ENCODE measurements at regions not wholly inside any gene's neighbourhood (a gene's known extent, or its start where the extent isn't known, plus 50 kb on each side); places are given as distances from the start of the nearest gene placed in this dataset.

DNA sequence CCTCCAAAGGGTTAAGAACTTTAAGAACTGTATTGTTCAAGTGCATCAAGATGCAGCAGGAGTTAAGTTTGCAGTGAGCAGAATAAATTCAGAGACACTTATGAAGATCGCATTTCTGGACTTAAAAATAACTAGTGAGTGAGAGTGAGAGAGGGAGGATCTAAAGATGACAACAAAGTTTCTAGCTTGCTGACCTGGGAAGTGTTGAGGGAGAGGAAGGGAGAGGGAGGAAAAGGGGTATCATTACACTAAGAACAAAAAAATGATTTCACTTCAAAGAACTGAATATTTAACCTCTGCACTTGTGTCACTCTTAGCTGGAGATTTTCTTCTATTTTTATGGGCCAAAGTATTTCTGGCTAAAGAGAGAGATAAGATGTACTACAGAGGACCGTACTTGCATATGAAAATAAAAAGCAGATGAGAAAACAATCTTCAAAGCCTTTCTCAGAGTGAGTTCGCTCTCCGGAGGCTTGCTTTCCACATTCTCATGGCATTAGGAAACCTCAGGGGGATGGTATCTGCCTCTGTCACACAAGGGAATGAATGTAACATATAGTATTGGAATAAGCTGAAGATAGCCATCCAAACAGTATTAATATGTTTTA, 91.4 kb upstream of the TJP1 start:
- no peak for DNase-seq

DNA sequence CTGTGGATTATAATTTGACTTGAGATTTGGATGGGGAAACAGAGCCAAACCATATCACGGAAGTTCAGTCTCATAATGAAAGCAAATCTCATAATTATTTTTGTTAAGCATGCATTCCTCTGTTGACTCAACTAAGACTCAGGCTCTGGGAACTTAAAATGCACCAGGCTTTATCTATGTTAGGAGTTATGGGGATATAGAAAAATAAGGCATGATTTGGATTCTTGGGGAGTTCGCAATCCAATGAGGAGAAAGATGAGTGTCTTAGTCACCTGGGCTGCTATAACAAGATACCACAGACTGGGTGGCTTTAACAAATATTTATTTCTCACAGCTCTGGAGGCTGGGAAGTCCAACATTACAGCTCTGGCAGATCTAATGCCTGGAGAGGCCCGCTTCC, 89.4 kb upstream of the TJP1 start:
- DNase-seq, result no peak

DNA sequence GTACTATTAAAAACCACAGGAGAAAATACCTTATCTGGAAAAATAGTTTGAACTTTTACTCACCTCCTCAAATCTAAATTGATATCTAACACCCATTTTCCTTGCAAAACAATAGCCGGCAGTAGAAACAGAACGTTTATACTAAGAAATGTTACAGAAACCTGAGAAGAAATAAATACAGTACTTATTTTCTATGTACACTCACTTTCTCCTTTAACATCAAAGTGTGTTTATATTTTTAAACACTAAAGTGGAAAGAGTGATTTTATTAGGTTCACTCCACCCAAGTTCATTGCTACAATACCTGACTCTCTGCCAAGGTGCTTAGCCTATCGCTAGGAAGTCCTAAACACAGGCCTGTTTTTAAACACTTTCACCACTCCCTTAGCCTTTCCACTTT, 87.8 kb upstream of the TJP1 start:
- no peak for DNase-seq

DNA sequence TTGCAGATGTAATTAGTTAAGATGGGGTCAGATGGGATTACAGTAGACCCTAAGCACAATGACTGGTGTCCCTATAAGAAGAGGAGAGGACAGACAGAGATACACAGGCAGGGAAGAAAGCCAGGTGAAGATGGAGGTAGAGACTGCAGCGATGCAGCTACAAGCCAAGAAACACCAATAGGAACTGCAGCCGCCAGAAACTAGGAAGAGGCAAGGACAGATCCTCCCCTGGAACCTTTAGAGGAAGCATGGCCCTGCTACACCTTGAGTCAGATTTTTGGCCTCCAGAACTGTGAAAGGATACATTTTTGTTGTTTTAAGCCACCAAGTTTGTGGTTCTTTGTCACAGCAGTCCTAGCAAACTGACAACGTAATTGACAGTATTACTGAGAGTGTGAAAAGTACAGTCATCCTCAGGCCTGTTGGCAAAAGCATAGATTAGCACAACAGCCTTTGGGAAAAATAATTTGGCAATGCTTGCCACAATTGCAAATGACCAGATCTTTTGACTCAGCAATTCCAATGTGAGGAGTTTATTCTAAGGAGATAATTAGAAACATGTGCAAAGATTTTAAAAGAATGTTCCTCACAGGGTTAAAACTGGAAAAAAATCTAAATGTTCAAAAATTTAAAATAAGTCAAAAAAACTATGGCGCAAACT, 82.6 kb upstream of the TJP1 start:
- DNase-seq, result no peak

DNA sequence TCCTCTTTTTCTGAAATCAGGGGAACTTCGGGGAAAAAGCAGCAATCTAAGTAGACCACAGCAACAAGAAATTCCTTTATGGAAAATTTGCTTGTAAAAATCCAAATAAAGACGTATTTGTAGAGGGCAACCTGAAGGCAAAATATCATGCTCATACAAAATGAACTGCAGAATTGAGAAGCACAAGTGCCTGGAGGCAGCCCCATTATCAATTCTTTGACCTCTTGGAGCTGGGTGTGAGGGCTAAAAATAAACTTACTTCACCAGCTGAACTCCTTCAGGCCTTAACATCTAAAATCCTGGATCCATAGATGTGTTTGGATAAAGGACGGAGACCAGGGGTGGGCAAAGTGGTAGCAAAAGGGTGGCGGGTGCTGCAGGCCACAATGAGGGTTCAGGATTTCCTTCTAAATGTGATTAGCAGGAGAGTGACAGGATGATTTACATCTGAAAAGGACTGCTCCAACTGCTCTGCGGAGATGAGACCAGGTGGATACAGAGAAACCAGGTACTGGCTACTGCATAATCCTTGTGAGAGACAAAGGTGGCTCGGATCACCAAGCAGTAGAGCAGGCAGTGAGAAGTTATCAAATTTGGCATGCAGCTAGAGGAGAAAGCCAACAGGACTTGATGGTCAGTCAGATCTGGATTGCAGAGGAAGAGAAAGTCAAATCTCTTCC, 81.7 kb upstream of the TJP1 start:
- no peak for DNase-seq

DNA sequence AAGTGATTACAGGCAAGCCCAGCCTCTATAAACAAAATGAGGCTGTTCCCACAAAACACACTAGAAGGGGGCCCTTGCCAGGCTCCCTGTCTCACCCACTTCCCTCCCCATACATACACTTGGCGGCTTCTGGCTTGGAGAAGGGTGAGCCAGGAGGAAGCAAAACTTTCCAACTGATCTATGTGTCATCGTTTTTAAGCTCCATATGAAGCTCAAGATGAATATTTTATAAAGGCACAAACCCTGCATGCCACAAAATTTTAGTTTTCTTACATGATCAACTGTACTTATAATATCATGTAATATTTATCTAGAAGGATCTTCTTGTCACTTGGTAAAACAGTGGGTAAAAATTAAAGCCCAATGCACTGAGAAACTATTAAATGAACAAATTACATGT, 80.8 kb upstream of the TJP1 start:
- no peak for DNase-seq

DNA sequence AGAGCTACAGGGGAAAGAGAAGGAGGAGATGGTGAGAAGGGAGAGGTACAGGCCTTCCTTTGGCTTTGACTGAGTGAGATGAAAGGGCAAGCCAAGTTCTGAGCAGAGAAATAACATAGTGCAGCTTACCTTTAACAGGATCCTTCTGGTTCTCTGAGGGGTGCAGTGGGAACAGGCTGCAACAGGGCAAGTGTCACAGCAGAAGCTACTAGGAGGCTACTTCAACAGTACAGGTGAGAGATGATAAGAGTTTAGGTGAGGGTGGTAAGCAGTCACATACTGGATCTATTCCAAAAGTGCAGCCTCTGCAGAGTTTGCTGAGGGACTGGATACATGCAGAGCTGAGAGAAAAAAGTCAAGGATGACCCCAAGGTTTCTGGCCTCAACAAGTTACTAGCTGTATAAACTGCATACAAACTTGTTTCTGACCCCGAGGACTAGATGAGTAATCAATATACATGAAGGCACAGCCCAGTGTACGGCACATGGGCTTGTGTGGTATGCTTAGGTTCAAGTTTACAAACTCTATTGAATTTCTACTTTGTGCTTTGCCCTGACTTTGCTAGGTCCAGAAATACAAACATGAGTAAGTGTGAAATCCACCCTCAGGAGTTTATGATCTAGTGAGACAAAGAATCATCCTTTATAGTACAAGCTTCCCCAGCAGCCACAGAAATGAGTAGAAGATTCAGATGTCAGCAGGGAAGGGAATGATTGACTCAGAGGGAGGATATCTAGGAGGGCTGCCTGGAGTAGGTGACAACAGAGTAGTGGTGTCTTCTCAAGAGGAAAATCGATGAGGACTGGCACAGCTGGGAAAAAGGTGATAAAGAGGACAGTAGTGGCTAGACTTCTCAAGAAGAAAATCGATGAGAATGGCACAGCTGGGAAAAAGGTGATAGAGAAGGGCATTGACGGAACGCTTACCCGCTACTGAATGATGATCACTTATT, 78.2 kb upstream of the TJP1 start:
- DNase-seq, result no peak

DNA sequence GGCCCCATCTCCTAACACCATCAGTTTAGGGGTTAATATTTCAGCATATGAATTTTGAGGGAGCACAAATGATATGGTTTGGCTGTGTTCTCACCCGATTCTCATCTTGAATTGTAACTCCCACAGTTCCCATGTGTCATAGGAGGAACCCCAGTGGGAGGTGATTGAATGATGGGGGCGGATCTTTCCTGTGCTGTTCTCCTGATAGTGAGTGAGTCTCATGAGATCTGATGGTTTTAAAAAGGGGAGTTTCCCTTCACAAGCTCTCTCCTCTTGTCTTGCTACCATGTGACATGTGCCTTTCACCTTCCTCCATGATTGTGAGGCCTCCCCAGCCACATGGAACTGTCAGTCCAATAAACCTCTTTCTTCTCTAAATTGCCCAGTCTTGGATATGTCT, 73.8 kb upstream of the TJP1 start:
- no peak for DNase-seq

DNA sequence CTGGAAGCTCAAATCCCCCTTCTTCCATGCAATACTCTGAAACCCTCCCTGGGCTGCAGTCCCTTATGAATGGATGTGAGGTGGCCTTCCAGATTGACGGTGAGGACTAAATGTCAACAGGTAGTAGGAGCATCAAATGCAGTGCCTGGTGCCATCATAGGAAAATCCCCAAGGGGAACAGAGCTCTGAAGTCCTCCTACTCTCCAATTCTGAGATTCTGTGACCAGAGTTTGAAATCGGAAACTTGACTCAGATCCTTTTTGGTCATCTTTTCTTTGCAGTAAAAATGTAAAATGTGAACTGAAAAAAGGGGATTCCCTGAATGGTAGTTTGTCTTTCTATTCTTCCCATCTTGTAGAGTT, 68.8 kb upstream of the TJP1 start:
- no peak for DNase-seq

DNA sequence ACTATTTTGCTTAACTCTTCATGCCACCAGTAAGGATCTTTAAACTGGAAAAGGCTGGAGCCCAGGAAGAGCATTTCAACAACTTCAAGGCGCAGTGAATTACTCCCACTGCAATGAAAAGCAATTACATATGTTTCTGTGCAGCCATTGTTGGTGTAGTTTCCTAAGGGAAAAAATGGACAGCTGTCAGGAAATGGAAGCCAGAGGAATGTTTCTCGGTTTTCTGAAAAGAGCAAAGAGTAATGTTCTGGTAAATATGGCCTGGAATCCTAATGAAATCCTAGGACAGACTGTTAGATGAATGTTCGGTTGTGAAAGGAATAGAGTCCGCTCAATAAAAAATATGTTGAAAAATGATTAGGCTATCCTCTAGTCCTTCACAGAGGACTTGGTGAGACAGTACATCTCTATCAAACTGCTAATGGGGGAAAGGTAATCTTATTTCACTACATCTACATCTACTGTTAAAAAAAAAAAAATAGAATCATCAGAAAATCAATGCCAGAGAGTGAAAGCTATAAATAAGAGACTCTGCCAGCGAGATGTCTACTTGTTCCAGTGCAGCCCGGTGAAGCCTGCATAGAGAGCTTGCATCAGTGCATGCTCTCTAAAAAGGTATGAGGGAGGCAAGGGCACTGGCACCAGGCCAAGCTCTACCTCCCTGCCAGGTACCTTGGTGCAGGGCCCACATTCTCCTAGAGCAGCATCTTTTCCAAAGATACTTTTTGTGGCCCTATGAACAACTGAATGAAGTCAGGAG, 68.2 kb upstream of the TJP1 start:
- DNase-seq, result no peak

DNA sequence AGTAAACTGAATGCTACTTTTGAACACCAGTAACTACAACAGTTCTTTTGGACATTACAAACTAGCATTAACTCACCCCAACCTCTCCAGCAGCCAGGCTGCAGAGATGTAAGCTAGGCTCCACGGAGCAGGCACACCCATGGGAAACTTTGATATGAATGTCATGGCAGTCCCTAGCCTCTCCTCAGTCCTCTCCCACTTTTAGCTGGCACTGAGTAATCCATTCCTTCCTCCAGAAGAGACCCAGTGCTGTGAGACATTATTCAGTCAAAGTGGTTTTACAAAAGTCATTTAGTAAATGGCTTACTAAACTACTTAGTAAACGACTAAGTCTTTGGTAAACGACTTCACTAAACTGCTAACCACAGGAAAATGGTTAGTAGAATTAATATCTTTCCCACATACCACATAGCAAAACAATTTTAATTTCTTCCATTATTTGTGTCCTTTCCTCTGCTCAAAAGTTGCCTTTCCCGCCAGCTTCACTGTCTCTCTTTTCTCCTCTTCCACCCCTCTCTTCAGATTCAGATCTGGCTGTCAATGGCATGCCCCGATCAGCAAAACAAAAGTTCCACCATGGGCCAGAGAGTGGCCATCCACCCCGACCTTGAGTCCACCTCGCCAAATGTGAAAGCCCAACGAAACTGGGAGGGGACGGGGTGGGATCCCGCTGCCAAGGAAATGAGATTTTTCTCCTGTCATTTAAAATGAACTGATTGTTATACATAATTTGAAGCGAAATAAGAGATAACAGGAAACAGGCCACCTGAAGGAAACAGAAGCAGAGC, 67.5 kb upstream of the TJP1 start:
- peak; percentile 7 for DNase-seq

DNA sequence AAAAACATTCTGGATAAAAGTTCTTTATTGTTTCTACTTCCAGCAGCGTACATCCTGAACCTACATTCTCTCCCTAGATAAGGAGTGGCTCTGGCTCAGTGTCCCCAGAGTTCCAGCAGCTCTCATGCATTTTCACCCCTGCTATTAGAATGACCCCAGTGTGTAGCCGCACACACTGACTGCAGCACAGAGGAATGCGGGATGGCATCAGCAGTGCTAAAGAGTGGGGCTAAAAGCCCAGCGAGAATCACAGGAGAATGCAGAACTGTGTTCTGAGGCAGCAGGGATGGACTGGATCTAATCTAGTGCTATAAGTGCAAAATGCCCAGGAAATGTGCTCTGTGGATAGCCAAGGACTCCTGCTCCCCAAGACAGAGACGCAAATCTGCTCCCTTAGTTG, 66.4 kb upstream of the TJP1 start:
- DNase-seq, result no peak

DNA sequence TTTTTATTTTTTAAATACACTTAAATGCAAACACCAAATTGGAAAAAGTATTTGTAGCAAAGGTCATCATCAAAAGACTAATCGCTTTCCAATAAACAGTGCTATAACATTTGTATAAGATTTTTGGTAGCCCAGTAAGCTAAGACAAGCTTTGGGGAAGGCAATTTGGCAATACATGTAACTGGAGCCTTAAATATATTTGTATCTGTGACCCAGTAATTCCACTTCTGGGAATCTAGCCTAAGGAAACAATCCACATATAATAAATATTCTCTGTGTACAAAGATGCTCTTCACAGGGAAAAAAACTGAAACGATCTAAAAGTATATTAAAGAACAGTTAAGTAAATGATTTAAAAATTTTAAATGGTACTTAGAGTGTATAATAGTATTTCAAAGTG, 65.5 kb upstream of the TJP1 start:
- no peak for DNase-seq

DNA sequence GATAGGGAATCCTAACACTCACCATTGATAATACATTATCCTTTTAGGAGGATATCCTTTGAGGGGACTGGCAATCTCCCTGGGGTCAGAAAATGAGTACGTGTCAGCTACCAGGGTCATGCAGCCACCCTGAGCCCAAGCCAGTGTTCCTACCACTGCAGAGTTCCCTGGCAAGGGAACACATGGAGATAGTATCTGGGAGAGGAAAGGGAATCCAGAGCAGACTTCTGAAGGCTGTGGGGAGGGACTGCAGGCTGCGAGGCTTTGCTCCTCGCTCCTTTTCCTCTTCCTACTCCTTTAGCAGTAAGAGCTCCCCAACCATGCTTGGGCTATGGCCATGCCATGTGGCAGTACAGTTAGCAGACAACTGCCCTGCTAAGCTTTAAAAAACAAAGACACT, 62.9 kb upstream of the TJP1 start:
- no peak for DNase-seq

DNA sequence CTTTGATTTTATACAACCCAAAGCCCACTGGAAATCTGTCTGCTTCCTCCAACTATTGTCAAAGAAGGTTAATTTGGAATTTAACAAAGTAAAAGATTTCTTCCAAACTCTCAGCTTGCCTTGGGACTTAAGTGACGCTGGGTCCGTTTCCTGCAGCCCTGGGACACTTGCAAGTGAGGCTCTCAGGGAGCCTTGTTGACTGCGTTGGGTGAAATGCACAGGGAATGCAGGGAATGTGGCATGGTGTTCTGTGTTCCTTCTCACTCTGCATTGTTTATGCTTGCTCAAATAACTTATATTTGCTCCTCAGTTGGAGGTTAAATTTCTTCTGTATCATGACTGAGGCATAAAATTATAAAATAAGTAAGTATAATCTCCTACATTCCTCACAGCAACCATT, 60.9 kb upstream of the TJP1 start:
- no peak for DNase-seq

DNA sequence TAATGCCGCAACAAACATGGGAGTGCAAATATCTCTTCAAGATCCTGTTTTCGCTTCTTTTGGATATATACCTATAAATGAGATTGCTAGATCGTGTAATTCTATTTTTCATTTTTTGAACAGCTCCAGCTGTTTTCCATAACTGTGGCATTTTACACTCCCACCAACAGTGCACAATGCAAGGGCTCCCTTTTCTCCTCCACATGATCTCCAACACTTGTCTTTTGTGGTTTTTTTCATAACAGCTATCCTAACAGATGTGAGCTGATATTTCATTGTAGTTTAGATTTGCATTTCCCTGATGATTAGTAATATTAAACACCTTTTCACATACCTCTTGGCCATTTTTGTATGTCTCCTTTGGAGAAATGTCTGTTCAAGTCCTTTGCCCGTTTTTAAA, 58.6 kb upstream of the TJP1 start:
- no peak for DNase-seq

DNA sequence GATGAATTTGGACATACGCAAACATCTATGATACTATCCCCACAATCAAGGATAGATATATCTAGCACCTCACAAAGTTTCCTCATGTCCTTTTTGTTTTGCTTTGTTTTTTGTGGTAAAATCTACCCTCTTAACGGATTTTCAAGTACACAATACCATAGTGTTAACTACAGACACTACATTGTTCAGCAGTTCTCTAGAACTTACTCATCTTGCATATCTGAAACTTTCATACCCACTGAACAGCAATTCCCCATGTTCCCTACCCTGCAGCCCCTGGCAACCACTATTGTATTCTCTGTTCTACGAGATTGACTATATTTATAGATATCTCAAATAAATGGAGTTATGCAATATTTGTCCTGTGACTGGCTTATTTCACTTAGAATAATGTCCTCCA, 58.1 kb upstream of the TJP1 start:
- peak; percentile 0 for DNase-seq

DNA sequence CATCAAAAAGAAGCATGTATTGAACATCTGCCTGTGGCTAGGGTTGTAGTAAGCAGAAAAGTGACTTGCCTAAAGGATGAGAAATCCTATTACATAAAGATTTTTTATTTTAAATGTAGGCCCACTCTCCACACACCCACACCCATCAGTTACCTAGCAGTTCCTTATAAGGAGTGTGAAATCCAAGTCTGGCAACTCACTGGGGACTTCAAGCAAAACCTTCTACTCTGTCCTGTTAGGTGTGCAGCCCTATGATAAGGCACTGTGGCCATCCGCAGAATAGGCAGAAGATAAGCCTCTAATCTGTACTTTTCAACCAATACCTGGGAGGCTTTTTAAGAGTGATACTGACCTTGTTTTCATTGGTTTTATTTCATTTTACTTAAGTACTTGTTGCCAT, 52.7 kb upstream of the TJP1 start:
- DNase-seq, result no peak

DNA sequence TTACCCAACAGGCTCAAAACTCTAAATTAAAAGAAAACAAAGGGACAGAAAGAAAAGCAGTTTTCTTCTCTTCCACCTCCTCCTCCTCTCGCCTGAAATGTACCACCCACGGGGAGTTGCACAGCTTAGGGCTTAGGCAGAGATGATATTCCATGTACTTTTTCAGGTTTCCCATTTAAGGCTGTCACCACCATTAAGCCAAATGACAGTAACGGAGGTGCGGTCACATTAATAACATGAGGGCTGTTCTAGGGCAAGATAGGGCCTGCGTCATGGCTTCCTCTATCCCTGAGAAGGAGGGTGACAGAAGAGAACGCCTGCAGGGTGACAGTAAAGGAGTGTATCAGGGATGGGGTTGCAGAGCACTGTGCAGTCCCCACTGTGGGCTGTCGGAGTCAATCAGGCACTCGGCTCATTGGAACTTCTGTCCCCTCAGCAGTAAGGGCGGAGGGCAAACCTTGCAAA, 51.7 kb upstream of the TJP1 start:
- no peak for DNase-seq

DNA sequence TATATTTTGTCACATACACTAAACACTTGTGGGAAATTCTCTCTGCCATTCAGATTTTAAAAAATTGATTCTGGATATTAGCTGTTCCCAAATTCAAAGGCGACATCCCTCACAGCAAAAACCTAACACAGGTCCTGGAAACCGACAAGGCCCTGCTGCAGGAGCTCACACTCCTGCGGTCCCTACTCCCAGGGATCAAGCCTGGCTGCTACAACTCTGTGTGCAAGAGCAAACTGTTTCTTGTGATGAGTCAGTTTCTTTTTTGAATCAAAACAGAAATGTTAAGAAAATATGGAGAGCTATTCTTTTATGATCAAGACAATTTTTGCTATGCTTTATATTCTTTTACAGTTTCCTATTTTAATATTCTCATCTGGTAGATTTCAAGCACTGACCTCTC, 51.0 kb upstream of the TJP1 start:
- no peak for DNase-seq

DNA sequence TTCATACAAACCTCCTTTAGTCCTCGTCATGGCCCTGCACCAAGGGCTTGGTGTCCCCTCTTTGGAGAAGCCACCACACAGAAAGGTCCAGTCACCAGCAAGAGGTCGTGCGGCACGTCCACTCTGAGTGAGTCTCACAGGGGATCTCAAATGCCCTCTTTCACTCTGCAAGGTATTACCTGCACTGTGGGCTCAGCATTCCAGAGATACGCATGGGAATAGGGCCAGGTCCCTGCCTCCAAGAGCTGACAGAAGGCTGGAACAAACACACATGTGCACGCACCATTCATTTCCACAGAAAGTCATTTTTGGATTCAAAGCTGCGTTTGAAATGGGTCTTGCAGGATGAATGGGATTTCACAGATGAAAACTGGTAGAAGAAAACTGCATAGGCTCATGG, 50.4 kb upstream of the TJP1 start:
- no peak for DNase-seq

Data from activated CD4-positive, alpha-beta T cell treated with anti-CD3 and anti-CD28 coated beads, Interleukin-2, amount 50 U/mL, for 16 hours (primary cell).